ENCODE measurements at regions not wholly inside any gene's neighbourhood (a gene's known extent, or its start where the extent isn't known, plus 50 kb on each side); places are given as distances from the start of the nearest gene placed in this dataset.

- Histone ChIP-seq H3K9me3 (ENCODE audit: insufficient read depth, low read depth, low read length) (no peaks in the 10 kb centered on the region), H3K79me2 (ENCODE audit: insufficient read depth, low read length) (peaks cover 96% of the 10 kb centered on the region), H3K4me2 (ENCODE audit: low read depth, low read length, poor library complexity, severe bottlenecking) (peak overlapping the region; percentile 81), H3K36me3 (ENCODE audit: insufficient read depth, low read length) (no peaks in the 10 kb centered on the region), H3K9ac (ENCODE audit: low read depth, low read length, poor library complexity, severe bottlenecking) (peak overlapping the region; percentile 98), H4K20me1 (ENCODE audit: insufficient read depth, low read length, poor library complexity, severe bottlenecking) (no peaks in the 10 kb centered on the region), H3K4me3 (ENCODE audit: low read length, poor library complexity, severe bottlenecking) (peak overlapping the region; percentile 84), H3K4me1 (ENCODE audit: insufficient read depth, low read length, poor library complexity, severe bottlenecking) (peaks cover 67% of the 10 kb centered on the region), H3K9me2 (replicated peaks; ENCODE audit: low read depth, low read length) (no peaks in the 10 kb centered on the region), H2AFZ (ENCODE audit: low read length) (no peak overlapping the region), H3K27me3 (ENCODE audit: insufficient read depth, low read length, poor library complexity, severe bottlenecking) (no peaks in the 10 kb centered on the region), H3F3A (ENCODE audit: low read depth) (0 out of 2 replicates have a peak, but pooled peaks cover 3% of the 10 kb centered on the region)
- TF ChIP-seq EZH2phosphoT487 (IDR thresholded peaks at IDR 0.05; ENCODE audit: borderline replicate concordance) (no peak), CTCF (conservative IDR thresholded peaks at IDR 0.05; ENCODE audit: low read length) (no peak)
Measured at GRCh38 chr22:46058091-46058420, 81.1 kb upstream of the WNT7B start.

- peak overlapping the region; percentile 81 for H3K4me2 ChIP-seq (ENCODE audit: low read depth, low read length, poor library complexity, severe bottlenecking)
Measured at GRCh38 chr22:46058591-46059519, 81.9 kb upstream of the WNT7B start.

GRCh38 chr22:46060292-46061123 is 83.5 kb upstream of the WNT7B start:
- TF ChIP-seq EZH2phosphoT487 (IDR thresholded peaks at IDR 0.05; ENCODE audit: borderline replicate concordance) (no peak), CTCF (conservative IDR thresholded peaks at IDR 0.05; ENCODE audit: low read length) (no peak)
- H3K4me3 ChIP-seq (ENCODE audit: low read length, poor library complexity, severe bottlenecking), result peak overlapping the region; percentile 84
- H3K4me1 ChIP-seq (ENCODE audit: insufficient read depth, low read length, poor library complexity, severe bottlenecking), result peaks cover 76% of the 10 kb centered on the region

More at GRCh38 chr22:46058591-46059519, 81.9 kb upstream of the WNT7B start:
- Histone ChIP-seq H3K9ac (ENCODE audit: low read depth, low read length, poor library complexity, severe bottlenecking) (peak overlapping the region; percentile 98), H3F3A (ENCODE audit: low read depth) (no peaks in the 10 kb centered on the region), H3K36me3 (ENCODE audit: insufficient read depth, low read length) (no peaks in the 10 kb centered on the region), H3K4me3 (ENCODE audit: low read length, poor library complexity, severe bottlenecking) (peak overlapping the region; percentile 84), H2AFZ (ENCODE audit: low read length) (no peak overlapping the region), H3K27me3 (ENCODE audit: insufficient read depth, low read length, poor library complexity, severe bottlenecking) (no peaks in the 10 kb centered on the region), H3K4me1 (ENCODE audit: insufficient read depth, low read length, poor library complexity, severe bottlenecking) (peaks cover 72% of the 10 kb centered on the region), H3K79me2 (ENCODE audit: insufficient read depth, low read length) (peaks cover 97% of the 10 kb centered on the region), H3K9me2 (replicated peaks; ENCODE audit: low read depth, low read length) (no peaks in the 10 kb centered on the region), H3K9me3 (ENCODE audit: insufficient read depth, low read depth, low read length) (no peaks in the 10 kb centered on the region), H4K20me1 (ENCODE audit: insufficient read depth, low read length, poor library complexity, severe bottlenecking) (no peaks in the 10 kb centered on the region)
- TF ChIP-seq EZH2phosphoT487 (IDR thresholded peaks at IDR 0.05; ENCODE audit: borderline replicate concordance), result no peak
- TF ChIP-seq CTCF (conservative IDR thresholded peaks at IDR 0.05; ENCODE audit: low read length), result no peak

More at GRCh38 chr22:46060292-46061123, 83.5 kb upstream of the WNT7B start:
- H3K9me3 ChIP-seq (ENCODE audit: insufficient read depth, low read depth, low read length), result no peaks in the 10 kb centered on the region
- peak overlapping the region; percentile 98 for H3K9ac ChIP-seq (ENCODE audit: low read depth, low read length, poor library complexity, severe bottlenecking)
- no peaks in the 10 kb centered on the region for H3F3A ChIP-seq (ENCODE audit: low read depth)
- H3K79me2 ChIP-seq (ENCODE audit: insufficient read depth, low read length), result peaks cover 99% of the 10 kb centered on the region
- no peaks in the 10 kb centered on the region for H4K20me1 ChIP-seq (ENCODE audit: insufficient read depth, low read length, poor library complexity, severe bottlenecking)
- no peaks in the 10 kb centered on the region for H3K9me2 ChIP-seq (replicated peaks; ENCODE audit: low read depth, low read length)
- no peaks in the 10 kb centered on the region for H3K27me3 ChIP-seq (ENCODE audit: insufficient read depth, low read length, poor library complexity, severe bottlenecking)
- no peaks in the 10 kb centered on the region for H3K36me3 ChIP-seq (ENCODE audit: insufficient read depth, low read length)
- H2AFZ ChIP-seq (ENCODE audit: low read length), result no peak overlapping the region
- H3K4me2 ChIP-seq (ENCODE audit: low read depth, low read length, poor library complexity, severe bottlenecking), result peak overlapping the region; percentile 81
